SU-DHL-6 (cell line): ENCODE measurements at regions not wholly inside any gene's neighbourhood (a gene's known extent, or its start where the extent isn't known, plus 50 kb on each side); places are given as distances from the start of the nearest gene placed in this dataset.

ENCODE experiments used
- H2AFZ ChIP-seq: fragments of 200-600 bp; sonication (generic); 2 replicates; pipeline ENCODE4 v1.6.1; 2014; ENCODE audit warnings: low read depth, mild to moderate bottlenecking, moderate library complexity, mixed read lengths, antibody characterized with exemption, low read length; ENCODE audit not compliant: severe bottlenecking
- H3F3A ChIP-seq: fragments of 200-600 bp; shearing (Covaris generic); 2 replicates; pipeline ENCODE4 v1.6.0; 2016; ENCODE audit warnings: antibody characterized with exemption, mild to moderate bottlenecking; ENCODE audit not compliant: insufficient read depth
- H3K27ac ChIP-seq: fragments of 200-600 bp; sonication (generic); 2 replicates; pipeline ENCODE4 v1.5.1; 2016; ENCODE audit warnings: low read depth, mild to moderate bottlenecking, low read length, moderate library complexity, mixed read lengths
- H3K27me3 ChIP-seq: fragments of 200-600 bp; sonication (generic), shearing (Covaris generic); 2 replicates; pipeline ENCODE4 v1.6.0; 2014; ENCODE audit warnings: mild to moderate bottlenecking, low read length
- H3K36me3 ChIP-seq: fragments of 200-600 bp; sonication (generic); 2 replicates; pipeline ENCODE4 v1.6.1; 2014; ENCODE audit warnings: mild to moderate bottlenecking, low read length, mixed read lengths
- H3K4me2 ChIP-seq: fragments of 300-600, 200-600 bp; shearing (Covaris generic), sonication (generic); 2 replicates; pipeline ENCODE4 v1.6.0; 2014; ENCODE audit warnings: low read length, low read depth, mild to moderate bottlenecking; ENCODE audit not compliant: poor library complexity, severe bottlenecking
- H3K4me3 ChIP-seq: fragments of 200-600 bp; sonication (generic); 2 replicates; pipeline ENCODE4 v1.5.1; 2014; ENCODE audit warnings: antibody characterized with exemption, low read length, mild to moderate bottlenecking, mixed read lengths; ENCODE audit not compliant: insufficient read depth, poor library complexity, severe bottlenecking
- H3K79me2 ChIP-seq: fragments of 200-600 bp; sonication (generic); 2 replicates; pipeline ENCODE4 v1.6.1; 2014; ENCODE audit warnings: mild to moderate bottlenecking, low read length, moderate library complexity; ENCODE audit not compliant: insufficient read depth
- H3K9ac ChIP-seq: fragments of 200-600 bp; sonication (generic); 2 replicates; pipeline ENCODE4 v1.7.0; 2014; ENCODE audit warnings: mild to moderate bottlenecking, low read length
- H3K9me2 ChIP-seq: fragments of 200-600 bp; sonication (generic); replicated peaks from 2 replicates; pipeline ENCODE4 v1.6.1; 2014; ENCODE audit warnings: low read length; ENCODE audit not compliant: insufficient read depth
- H3K9me3 ChIP-seq: fragments of 200-600 bp; sonication (generic); 2 replicates; pipeline ENCODE4 v1.6.1; 2014; ENCODE audit warnings: low read length, mixed read lengths; ENCODE audit not compliant: insufficient read depth
- H4K20me1 ChIP-seq: fragments of 200-600 bp; sonication (generic); 2 replicates; pipeline ENCODE4 v1.6.1; 2014; ENCODE audit warnings: low read depth, mild to moderate bottlenecking, antibody characterized with exemption, low read length, moderate library complexity, mixed read lengths
- EZH2phosphoT487 ChIP-seq: fragments of 200-600 bp; sonication (generic), shearing (Covaris generic); conservative IDR thresholded peaks from 2 replicates; pipeline ENCODE4 v1.6.1; 2018; ENCODE audit warnings: mild to moderate bottlenecking, antibody characterized with exemption, low read length, moderate library complexity, mixed read lengths
- TF ChIP-seq, protein P1 (sequence below): fragments of 200-600 bp; sonication (generic); IDR thresholded peaks from one replicate; pipeline ENCODE4 v1.5.1; 2017; ENCODE audit warnings: antibody characterized with exemption, mild to moderate bottlenecking, low read length, moderate library complexity; ENCODE audit not compliant: insufficient read depth, poor library complexity, severe bottlenecking

DNA sequence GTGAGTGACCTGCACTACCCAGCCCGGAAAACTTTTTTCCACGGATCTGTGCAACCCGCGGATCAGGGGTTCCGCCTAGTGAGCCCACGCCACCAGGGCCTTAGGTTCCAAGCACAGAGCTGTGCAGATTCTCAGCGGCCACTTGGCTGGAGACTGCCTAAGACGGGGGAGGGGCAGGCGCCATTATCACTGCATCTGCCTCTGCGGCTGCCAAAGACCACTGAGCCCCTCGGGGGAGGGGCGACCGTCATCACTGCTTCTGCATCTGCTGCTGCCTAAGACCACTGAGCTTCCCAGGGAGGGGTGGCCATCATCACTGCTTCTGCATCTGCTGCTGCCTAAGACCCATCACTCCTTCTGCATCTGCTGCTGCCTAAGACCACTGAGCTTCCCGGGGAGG is 460.2 kb downstream of the OCA2 start:
- H3K79me2 ChIP-seq = no peaks in the 10 kb centered on the region
- H3K27ac ChIP-seq = no peak overlapping the region
- H3K4me2 ChIP-seq = no peak overlapping the region
- H3F3A ChIP-seq = no peaks in the 10 kb centered on the region
- TF ChIP-seq, protein P1, sequence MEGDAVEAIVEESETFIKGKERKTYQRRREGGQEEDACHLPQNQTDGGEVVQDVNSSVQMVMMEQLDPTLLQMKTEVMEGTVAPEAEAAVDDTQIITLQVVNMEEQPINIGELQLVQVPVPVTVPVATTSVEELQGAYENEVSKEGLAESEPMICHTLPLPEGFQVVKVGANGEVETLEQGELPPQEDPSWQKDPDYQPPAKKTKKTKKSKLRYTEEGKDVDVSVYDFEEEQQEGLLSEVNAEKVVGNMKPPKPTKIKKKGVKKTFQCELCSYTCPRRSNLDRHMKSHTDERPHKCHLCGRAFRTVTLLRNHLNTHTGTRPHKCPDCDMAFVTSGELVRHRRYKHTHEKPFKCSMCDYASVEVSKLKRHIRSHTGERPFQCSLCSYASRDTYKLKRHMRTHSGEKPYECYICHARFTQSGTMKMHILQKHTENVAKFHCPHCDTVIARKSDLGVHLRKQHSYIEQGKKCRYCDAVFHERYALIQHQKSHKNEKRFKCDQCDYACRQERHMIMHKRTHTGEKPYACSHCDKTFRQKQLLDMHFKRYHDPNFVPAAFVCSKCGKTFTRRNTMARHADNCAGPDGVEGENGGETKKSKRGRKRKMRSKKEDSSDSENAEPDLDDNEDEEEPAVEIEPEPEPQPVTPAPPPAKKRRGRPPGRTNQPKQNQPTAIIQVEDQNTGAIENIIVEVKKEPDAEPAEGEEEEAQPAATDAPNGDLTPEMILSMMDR = no peak
- TF ChIP-seq EZH2phosphoT487 = no peak
- no peaks in the 10 kb centered on the region for H3K36me3 ChIP-seq
- H4K20me1 ChIP-seq = no peaks in the 10 kb centered on the region
- no peak overlapping the region for H2AFZ ChIP-seq
- H3K9ac ChIP-seq = no peak overlapping the region
- H3K4me3 ChIP-seq = no peak overlapping the region
- H3K9me3 ChIP-seq = no peaks in the 10 kb centered on the region
- no peaks in the 10 kb centered on the region for H3K9me2 ChIP-seq
- H3K27me3 ChIP-seq = no peaks in the 10 kb centered on the region

DNA sequence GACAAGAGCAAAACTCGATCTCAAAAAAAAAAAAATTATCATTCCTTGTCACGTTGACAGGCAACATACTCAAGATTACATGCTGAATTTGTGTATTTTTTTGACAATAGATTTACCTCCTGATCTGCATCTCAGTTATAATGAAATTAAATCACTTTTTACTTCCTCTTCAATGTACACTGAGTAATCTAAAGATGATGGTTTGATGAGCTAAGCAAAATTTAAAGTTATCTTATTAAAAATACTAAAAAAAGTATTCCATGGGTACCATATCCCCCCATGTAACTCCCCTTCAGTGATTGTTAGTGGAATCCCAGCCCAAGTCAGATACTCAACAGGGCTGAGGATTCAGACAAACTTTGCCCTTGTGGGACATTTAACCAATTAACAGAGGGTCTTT is 463.2 kb downstream of the OCA2 start:
- Histone ChIP-seq H3K79me2 (no peaks in the 10 kb centered on the region), H3K4me3 (no peak overlapping the region), H3F3A (no peaks in the 10 kb centered on the region), H4K20me1 (no peaks in the 10 kb centered on the region), H3K36me3 (no peaks in the 10 kb centered on the region), H3K27ac (no peak overlapping the region), H3K9ac (no peak overlapping the region), H2AFZ (no peak overlapping the region), H3K27me3 (no peaks in the 10 kb centered on the region), H3K9me2 (no peaks in the 10 kb centered on the region), H3K4me2 (no peak overlapping the region), H3K9me3 (no peaks in the 10 kb centered on the region)
- TF ChIP-seq, protein P1 = no peak
- TF ChIP-seq EZH2phosphoT487 = no peak

DNA sequence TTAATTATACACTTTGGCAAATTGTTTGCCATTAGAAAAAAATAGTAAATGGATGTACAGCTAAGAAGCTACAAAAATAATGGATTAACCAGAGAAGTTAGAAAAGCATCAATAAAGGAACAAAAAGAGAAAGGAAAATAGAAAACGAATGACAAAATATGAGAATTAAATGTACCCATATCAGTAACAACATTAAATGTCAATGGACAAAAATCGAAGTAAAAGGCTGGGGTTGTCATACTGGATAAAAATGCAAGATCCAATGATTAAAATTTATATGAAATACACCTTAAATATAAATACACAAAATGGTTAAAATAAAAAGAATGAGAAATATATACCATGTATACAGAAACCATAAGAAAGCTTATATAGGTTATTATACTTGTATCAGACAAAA is 470.6 kb downstream of the OCA2 start:
- Histone ChIP-seq H3K27me3 (no peaks in the 10 kb centered on the region), H3K9me2 (no peaks in the 10 kb centered on the region), H3K4me2 (no peak overlapping the region), H3K36me3 (no peaks in the 10 kb centered on the region), H3K4me3 (no peak overlapping the region), H3F3A (peaks cover 8% of the 10 kb centered on the region; the same call in 1 of the 2 replicates), H3K27ac (no peak overlapping the region), H3K9ac (no peak overlapping the region), H2AFZ (no peak overlapping the region), H3K9me3 (0 out of 2 replicates have a peak, but pooled peaks cover 7% of the 10 kb centered on the region), H3K79me2 (no peaks in the 10 kb centered on the region), H4K20me1 (no peaks in the 10 kb centered on the region)
- TF ChIP-seq, protein P1 = no peak
- no peak for TF ChIP-seq EZH2phosphoT487

DNA sequence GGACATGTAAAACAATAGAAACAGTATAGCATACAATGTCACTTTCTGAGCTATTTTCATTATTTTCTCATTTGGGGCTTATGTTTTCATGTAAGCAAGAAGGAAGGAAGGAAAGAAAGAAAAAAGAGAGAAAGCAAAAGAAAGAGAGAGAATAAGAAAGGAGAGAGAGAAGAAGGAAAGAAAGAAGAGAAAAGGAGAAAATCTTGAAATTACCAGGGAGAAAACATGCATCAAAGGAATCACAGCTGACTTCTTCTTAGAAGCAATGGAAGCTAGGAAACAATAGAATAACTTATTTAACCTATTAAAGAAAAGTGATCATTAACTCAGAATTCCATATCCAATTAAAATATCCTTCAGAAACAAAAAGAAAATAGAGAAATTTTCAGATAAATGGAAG is 471.5 kb downstream of the OCA2 start:
- H3K36me3 ChIP-seq = no peaks in the 10 kb centered on the region
- H3F3A ChIP-seq = peaks cover 10% of the 10 kb centered on the region; the same call in 1 of the 2 replicates

More for the DNA sequence above, 471.5 kb downstream of the OCA2 start:
- Histone ChIP-seq H3K4me3 (no peak overlapping the region), H3K9me2 (no peaks in the 10 kb centered on the region), H3K9ac (no peak overlapping the region), H3K79me2 (no peaks in the 10 kb centered on the region), H3K9me3 (0 out of 2 replicates have a peak, but pooled peaks cover 7% of the 10 kb centered on the region), H3K27me3 (no peaks in the 10 kb centered on the region), H4K20me1 (no peaks in the 10 kb centered on the region), H2AFZ (no peak overlapping the region), H3K27ac (no peak overlapping the region), H3K4me2 (no peak overlapping the region)
- TF ChIP-seq EZH2phosphoT487 = no peak
- TF ChIP-seq, protein P1 = no peak
